Large intestine (tissue), 3 donors: ENCODE measurements at regions not wholly inside any gene's neighbourhood (a gene's known extent, or its start where the extent isn't known, plus 50 kb on each side); places are given as distances from the start of the nearest gene placed in this dataset.

Experiments used
- DNase-seq, 2 donors: peaks; one replicate each; pipeline versions ENCODE4 v3.0.0 to v3.0.0-alpha.2; 2013
- H3K27ac ChIP-seq: one replicate; pipeline ENCODE4 v1.5.1; 2013; ENCODE audit warnings: low read length
- H3K27me3 ChIP-seq: 2 replicates; pipeline ENCODE4 v1.6.1; 2013; ENCODE audit warnings: low read length; ENCODE audit not compliant: control insufficient read depth, insufficient read depth
- H3K36me3 ChIP-seq: 2 replicates; pipeline ENCODE4 v1.6.1; 2013; ENCODE audit warnings: low read length; ENCODE audit not compliant: control insufficient read depth, insufficient read depth
- H3K4me1 ChIP-seq: one replicate; pipeline ENCODE4 v1.6.1; 2013; ENCODE audit warnings: low read length; ENCODE audit not compliant: control insufficient read depth, insufficient read depth
- H3K4me3 ChIP-seq: one replicate; pipeline ENCODE4 v1.5.1; 2013; ENCODE audit warnings: low read length
- H3K9me3 ChIP-seq: one replicate; pipeline ENCODE4 v1.6.1; 2013; ENCODE audit warnings: mild to moderate bottlenecking, low read depth, low read length, moderate library complexity; ENCODE audit not compliant: control insufficient read depth
- WGBS: methylation state at CpG from one replicate; pipeline ENCODE4 v1.1.5; 2013; ENCODE audit warnings: low lambda C conversion rate; ENCODE audit not compliant: insufficient coverage; 5-methylcytosine and 5-hydroxymethylcytosine counted together

DNA sequence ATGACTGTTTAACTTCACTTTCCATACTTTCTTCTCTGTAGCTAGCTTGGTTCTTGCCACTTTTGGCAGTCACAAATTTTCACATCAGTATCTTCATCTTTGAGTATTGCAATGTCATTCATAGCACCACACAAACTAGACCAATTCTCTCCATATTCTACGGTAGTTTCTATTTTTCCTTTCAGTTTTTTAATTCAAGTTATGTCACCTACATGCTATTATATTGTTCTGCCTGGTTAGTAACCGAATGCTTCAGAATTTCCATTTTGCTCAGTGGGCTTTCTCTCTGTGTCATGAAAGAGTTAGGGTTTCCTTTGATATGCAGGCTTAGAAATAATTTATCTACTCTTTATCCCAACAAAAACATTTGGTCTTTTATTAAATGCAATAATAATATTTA lies 896.5 kb downstream of the GATA3 start:
- no peak overlapping the region for H3K27ac ChIP-seq
- 100% methylated on average over 1 of the region's 2 CpGs for WGBS
- no peaks in the 10 kb centered on the region for H3K27me3 ChIP-seq
- H3K36me3 ChIP-seq = no peaks in the 10 kb centered on the region
- H3K4me1 ChIP-seq = no peaks in the 10 kb centered on the region
- no peaks in the 10 kb centered on the region for H3K9me3 ChIP-seq
- H3K4me3 ChIP-seq = no peak overlapping the region
- DNase-seq = no peak

DNA sequence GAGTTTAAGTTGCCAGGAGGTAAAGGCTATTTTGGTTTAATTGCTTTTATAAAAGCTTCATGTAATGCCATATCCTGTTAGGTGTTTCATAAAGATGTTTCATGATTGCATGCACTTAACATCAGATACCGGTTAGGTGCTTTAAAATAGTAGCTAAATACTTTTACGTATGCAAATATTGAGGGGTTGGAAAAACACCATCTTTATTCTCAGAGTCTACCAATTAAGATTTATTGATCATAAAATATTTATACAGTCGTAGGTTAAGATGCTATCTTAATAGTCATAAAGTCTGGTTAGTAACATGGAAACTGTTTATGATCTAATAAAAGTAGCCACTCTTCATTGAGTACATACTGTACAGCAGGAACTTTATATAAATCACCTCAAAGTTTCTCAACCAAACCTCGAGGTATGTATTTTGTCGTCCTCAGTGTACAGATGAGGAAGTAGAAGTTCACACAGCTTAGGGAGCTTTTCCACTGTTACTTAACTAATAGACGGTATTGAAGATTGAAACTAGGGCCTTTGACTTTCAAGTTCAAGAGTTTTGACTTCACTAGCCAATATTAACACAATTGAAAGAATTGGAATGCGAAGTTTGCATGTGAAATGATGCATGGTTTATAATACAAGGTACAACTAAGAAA lies 897.1 kb downstream of the GATA3 start:
- H3K4me3 ChIP-seq = no peak overlapping the region
- no peaks in the 10 kb centered on the region for H3K4me1 ChIP-seq
- no peaks in the 10 kb centered on the region for H3K27me3 ChIP-seq
- H3K9me3 ChIP-seq = no peaks in the 10 kb centered on the region
- DNase-seq = no peak
- no peak overlapping the region for H3K27ac ChIP-seq
- H3K36me3 ChIP-seq = no peaks in the 10 kb centered on the region
- 87% methylated on average over 3 of the region's 7 CpGs for WGBS

GRCh38 chr10:8956400-8956799 lies 901.9 kb downstream of the GATA3 start:
- Histone ChIP-seq H3K9me3 (no peaks in the 10 kb centered on the region), H3K4me1 (no peaks in the 10 kb centered on the region), H3K27ac (no peak overlapping the region), H3K36me3 (no peaks in the 10 kb centered on the region), H3K27me3 (no peaks in the 10 kb centered on the region), H3K4me3 (no peak overlapping the region)
- WGBS = 83% methylated on average over 1 of the region's 4 CpGs
- DNase-seq = no peak

DNA sequence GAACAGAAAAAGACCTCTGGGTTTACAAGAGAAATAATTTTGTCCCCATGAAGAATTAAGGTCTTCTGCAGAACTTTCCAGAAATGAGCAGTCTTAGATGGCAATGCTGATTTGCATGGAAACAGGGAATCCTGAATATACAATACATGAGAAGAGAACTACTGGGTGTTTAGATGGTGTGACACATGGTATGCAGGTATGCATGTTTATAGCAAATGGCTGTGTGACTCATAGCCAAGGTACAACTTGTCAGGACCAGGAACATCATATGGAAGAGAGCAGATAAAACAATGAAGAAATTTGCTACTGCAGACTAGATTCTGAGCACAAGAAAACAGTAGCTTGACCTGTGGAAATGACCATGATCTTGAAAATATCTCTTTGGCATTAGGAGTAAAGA lies 907.8 kb downstream of the GATA3 start:
- Histone ChIP-seq H3K36me3 (no peaks in the 10 kb centered on the region), H3K27ac (no peak overlapping the region), H3K4me3 (no peak overlapping the region), H3K27me3 (no peaks in the 10 kb centered on the region), H3K9me3 (no peaks in the 10 kb centered on the region), H3K4me1 (no peaks in the 10 kb centered on the region)
- no peak for DNase-seq

GRCh38 chr10:8967061-8967460 lies 912.6 kb downstream of the GATA3 start:
- whole genome bisulfite sequencing = 100% methylated on average over 1 of the region's 2 CpGs
- Histone ChIP-seq H3K4me1 (no peaks in the 10 kb centered on the region), H3K4me3 (no peak overlapping the region), H3K27me3 (no peaks in the 10 kb centered on the region), H3K27ac (no peak overlapping the region), H3K9me3 (no peaks in the 10 kb centered on the region), H3K36me3 (no peaks in the 10 kb centered on the region)
- DNase-seq = no peak

GRCh38 chr10:8969853-8970252 lies 915.4 kb downstream of the GATA3 start:
- no peak for DNase-seq
- Histone ChIP-seq H3K27me3 (no peaks in the 10 kb centered on the region), H3K27ac (no peak overlapping the region), H3K36me3 (no peaks in the 10 kb centered on the region), H3K4me3 (no peak overlapping the region), H3K9me3 (no peaks in the 10 kb centered on the region), H3K4me1 (no peaks in the 10 kb centered on the region)
- 57% methylated on average over 1 of the region's 1 CpG for WGBS

DNA sequence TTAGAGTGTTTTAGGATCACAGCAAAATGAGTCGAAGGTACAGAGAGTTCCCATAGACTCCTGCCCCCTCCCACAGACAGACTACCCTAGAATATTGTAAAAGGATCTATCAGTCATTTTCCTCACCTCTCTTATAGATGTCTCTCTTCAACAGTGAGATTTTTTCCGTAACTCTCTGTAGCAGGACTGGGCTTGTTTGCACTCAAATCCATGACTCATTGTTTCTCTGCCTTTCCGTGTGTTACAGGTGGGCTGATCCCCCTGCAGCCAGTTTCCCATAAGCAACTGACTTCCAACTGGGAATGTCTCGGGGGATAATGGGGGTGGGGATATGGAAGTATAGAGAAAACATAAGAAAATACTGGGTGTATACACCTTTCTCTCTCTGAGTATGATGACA lies 921.0 kb downstream of the GATA3 start:
- DNase-seq = no peak
- Histone ChIP-seq H3K4me3 (no peak overlapping the region), H3K36me3 (no peaks in the 10 kb centered on the region), H3K4me1 (no peaks in the 10 kb centered on the region), H3K9me3 (no peaks in the 10 kb centered on the region), H3K27me3 (no peaks in the 10 kb centered on the region), H3K27ac (no peak overlapping the region)
- WGBS = no CpG with 5 or more reads among the region's 4 CpGs

DNA sequence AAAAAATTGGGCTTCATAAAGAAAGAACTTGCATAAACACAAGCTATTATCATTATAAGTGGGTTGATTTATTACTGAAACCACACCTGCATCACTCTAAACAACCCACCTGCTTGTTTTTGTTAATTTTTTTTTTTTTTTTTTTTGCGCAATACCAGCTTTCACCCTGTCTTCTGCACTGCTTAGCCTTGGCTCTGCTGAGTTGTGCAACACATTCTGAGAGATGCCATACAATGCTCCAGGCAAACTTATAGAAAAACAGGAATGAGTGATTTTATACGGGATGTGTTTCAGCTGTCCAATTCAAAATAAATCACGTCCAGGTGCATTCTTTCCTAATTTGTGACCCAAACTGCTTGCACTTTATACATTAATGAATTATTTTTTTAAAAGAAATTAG lies 923.6 kb downstream of the GATA3 start:
- 80% methylated on average over 1 of the region's 3 CpGs for WGBS

GRCh38 chr10:8979976-8980375 lies 925.5 kb downstream of the GATA3 start:
- no peaks in the 10 kb centered on the region for H3K4me1 ChIP-seq
- no peak for DNase-seq
- H3K36me3 ChIP-seq = no peaks in the 10 kb centered on the region
- no peak overlapping the region for H3K4me3 ChIP-seq
- no peak overlapping the region for H3K27ac ChIP-seq
- no peaks in the 10 kb centered on the region for H3K27me3 ChIP-seq
- no peaks in the 10 kb centered on the region for H3K9me3 ChIP-seq
- WGBS = 100% methylated on average over 1 of the region's 4 CpGs

More for the DNA sequence above, 923.6 kb downstream of the GATA3 start:
- no peak overlapping the region for H3K27ac ChIP-seq
- no peaks in the 10 kb centered on the region for H3K27me3 ChIP-seq
- no peaks in the 10 kb centered on the region for H3K4me1 ChIP-seq
- no peak overlapping the region for H3K4me3 ChIP-seq
- H3K9me3 ChIP-seq = no peaks in the 10 kb centered on the region
- no peak for DNase-seq
- H3K36me3 ChIP-seq = no peaks in the 10 kb centered on the region

- DNase-seq = no peak
- Histone ChIP-seq H3K9me3 (no peaks in the 10 kb centered on the region), H3K4me1 (no peaks in the 10 kb centered on the region), H3K36me3 (no peaks in the 10 kb centered on the region), H3K27me3 (no peaks in the 10 kb centered on the region), H3K4me3 (no peak overlapping the region), H3K27ac (no peak overlapping the region)
- 80% methylated on average over 1 of the region's 2 CpGs for WGBS
Measured at GRCh38 chr10:8981277-8981676, 926.8 kb downstream of the GATA3 start.

- no peak for DNase-seq
- Histone ChIP-seq H3K9me3 (no peaks in the 10 kb centered on the region), H3K4me1 (no peaks in the 10 kb centered on the region), H3K36me3 (no peaks in the 10 kb centered on the region), H3K4me3 (no peak overlapping the region), H3K27me3 (no peaks in the 10 kb centered on the region), H3K27ac (no peak overlapping the region)
- WGBS = no CpG with 5 or more reads among the region's 2 CpGs
Measured at GRCh38 chr10:8985651-8986050, 931.2 kb downstream of the GATA3 start.
